Immature natural killer cell (primary cell): ENCODE measurements at regions not wholly inside any gene's neighbourhood (a gene's known extent, or its start where the extent isn't known, plus 50 kb on each side); places are given as distances from the start of the nearest gene placed in this dataset.

Experiments
- DNase-seq, 3 donors: peaks; one replicate each; pipeline ENCODE4 v3.0.0; 2022; ENCODE audit warnings: mixed read lengths in 1 of 3
- H3K27ac Mint-ChIP-seq, 6 donors: one replicate each; pipeline ENCODE4 v1.8.0; 2020; ENCODE audit warnings: mixed read lengths in 6 of 6, mild to moderate bottlenecking in 5 of 6, inconsistent platforms in 4 of 6, moderate library complexity in 3 of 6
- H3K27me3 Mint-ChIP-seq, 3 donors: one replicate each; pipeline ENCODE4 v1.8.0; 2020 to 2021; ENCODE audit warnings: low read depth in 3 of 3, mild to moderate bottlenecking in 3 of 3, mixed read lengths in 3 of 3, moderate library complexity in 3 of 3, inconsistent platforms in 1 of 3
- H3K36me3 Mint-ChIP-seq, 3 donors: one replicate each; pipeline ENCODE4 v1.8.0; 2020; ENCODE audit warnings: mixed read lengths in 3 of 3, inconsistent platforms in 2 of 3, mild to moderate bottlenecking in 2 of 3
- H3K4me1 Mint-ChIP-seq, 2 donors: one replicate each; pipeline ENCODE4 v1.8.0; 2020; ENCODE audit warnings: inconsistent platforms in 2 of 2, mild to moderate bottlenecking in 2 of 2, mixed read lengths in 2 of 2, moderate library complexity in 1 of 2
- H3K4me3 Mint-ChIP-seq, 5 donors: one replicate each; pipeline ENCODE4 v1.8.0; 2020; ENCODE audit warnings: mild to moderate bottlenecking in 5 of 5, mixed read lengths in 5 of 5, inconsistent platforms in 3 of 5, moderate library complexity in 3 of 5
- H3K9me3 Mint-ChIP-seq, 6 donors: one replicate each; pipeline ENCODE4 v1.8.0; 2020; ENCODE audit warnings: mild to moderate bottlenecking in 6 of 6, mixed read lengths in 6 of 6, inconsistent platforms in 4 of 6, moderate library complexity in 3 of 6

DNA sequence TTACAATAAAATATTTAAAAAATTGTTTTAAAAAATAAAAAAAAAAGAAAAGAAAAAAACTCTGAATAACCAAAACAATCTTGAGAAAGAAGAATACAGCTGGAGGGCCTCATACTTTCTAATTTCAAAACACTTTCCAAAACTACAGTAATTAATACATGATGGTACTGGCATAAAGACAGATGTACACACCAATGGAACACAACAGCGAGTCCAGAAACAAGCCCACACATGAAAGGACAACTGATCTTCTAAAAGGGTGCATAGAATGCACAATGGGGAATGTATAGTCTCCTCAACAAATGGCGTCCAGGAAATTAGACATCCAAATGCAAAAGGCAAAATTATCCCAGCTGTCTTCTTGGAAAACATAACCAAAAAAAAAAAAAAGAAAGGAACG is 99.6 kb downstream of the LURAP1L start:
- H3K4me3 Mint-ChIP-seq = no peak overlapping the region
- H3K4me1 Mint-ChIP-seq = no peaks in the 10 kb centered on the region
- no peak for DNase-seq
- no peak overlapping the region for H3K27ac Mint-ChIP-seq
- H3K36me3 Mint-ChIP-seq = no peaks in the 10 kb centered on the region
- H3K9me3 Mint-ChIP-seq = peaks cover 6 to 56% (median 16%) of the 10 kb centered on the region in 6 donors
- H3K27me3 Mint-ChIP-seq = peaks cover 0 to 2% (median 1%) of the 10 kb centered on the region in 3 donors

DNA sequence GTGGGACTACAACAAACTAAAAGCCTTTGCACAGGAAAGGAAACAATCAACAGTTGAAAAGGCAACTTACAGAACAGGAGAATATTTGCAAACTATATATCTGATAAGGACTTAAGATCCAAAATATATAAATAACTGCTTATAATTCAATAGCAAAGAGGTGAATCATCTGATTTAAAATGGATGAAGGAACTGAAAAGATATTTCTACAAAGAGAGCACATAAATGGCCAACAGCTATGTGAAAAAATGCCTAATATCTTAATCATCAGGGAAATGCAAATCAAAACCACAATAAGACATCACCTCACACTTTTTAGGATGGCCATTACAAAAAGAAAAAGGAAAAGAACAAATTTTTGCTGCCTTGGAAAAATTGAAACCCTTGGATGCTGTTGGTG is 100.4 kb downstream of the LURAP1L start:
- H3K4me1 Mint-ChIP-seq = no peaks in the 10 kb centered on the region
- no peaks in the 10 kb centered on the region for H3K36me3 Mint-ChIP-seq
- peaks cover 0 to 2% (median 1%) of the 10 kb centered on the region in 3 donors for H3K27me3 Mint-ChIP-seq

DNA sequence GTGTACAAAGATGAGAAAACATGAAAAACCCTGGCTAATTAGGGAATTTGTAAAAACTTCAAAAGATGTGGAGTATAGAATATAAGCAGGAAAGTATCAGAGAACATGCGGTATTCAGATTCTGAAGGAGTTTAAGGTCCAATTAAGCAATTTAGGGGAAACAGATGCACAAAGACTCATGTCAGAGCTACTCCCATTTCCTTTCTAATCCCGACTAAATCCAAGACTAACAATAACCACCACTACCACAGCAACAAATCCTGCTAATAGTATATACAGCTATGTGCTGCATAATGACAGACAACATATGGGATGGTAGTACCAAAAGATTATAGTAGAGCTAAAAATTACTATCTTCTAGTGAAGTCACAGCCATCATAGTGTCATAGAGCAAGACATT is 102.1 kb downstream of the LURAP1L start:
- no peaks in the 10 kb centered on the region for H3K4me1 Mint-ChIP-seq
- H3K9me3 Mint-ChIP-seq = peaks cover 8 to 47% (median 12%) of the 10 kb centered on the region in 6 donors
- H3K27me3 Mint-ChIP-seq = peaks cover 0 to 1% (median 0%) of the 10 kb centered on the region in 3 donors
- no peak overlapping the region for H3K4me3 Mint-ChIP-seq
- no peak overlapping the region for H3K27ac Mint-ChIP-seq
- no peaks in the 10 kb centered on the region for H3K36me3 Mint-ChIP-seq
- no peak for DNase-seq

More for the DNA sequence above, 100.4 kb downstream of the LURAP1L start:
- no peak overlapping the region for H3K4me3 Mint-ChIP-seq
- no peak overlapping the region for H3K27ac Mint-ChIP-seq
- peaks cover 8 to 48% (median 14%) of the 10 kb centered on the region in 6 donors for H3K9me3 Mint-ChIP-seq
- DNase-seq = no peak

DNA sequence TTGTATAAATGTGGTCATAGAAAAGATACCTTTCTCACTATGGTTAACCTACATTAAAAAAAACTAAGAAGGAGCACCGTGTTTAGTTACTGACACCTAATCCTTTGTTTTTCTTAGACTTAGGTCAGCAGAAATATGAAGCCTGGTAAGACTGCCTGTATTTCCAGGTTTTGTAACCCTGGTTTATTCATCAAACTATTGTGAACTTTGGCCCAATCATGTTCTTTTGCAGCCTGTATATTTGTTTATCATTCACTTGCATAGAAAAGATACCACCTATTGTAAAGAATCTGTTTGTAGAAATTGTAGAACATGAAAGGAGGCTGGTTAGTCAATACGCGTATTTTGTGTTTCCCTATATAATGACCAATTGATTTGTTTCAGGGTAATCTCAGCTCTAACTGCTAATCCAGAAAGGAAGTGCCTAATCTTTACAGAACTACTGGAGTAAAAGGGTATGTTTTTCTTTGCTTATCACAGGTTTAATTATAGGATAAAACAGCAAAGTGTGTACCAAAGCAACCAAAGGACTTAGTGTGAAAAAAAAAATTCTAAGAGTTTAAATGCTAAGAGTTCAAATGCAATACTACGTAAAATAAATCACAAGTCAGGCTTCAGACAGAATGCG is 103.6 kb downstream of the LURAP1L start:
- no peak for DNase-seq
- H3K4me3 Mint-ChIP-seq = no peak overlapping the region
- no peaks in the 10 kb centered on the region for H3K36me3 Mint-ChIP-seq
- H3K4me1 Mint-ChIP-seq = no peaks in the 10 kb centered on the region
- H3K27me3 Mint-ChIP-seq = peaks cover 0 to 1% (median 0%) of the 10 kb centered on the region in 3 donors
- H3K9me3 Mint-ChIP-seq = peaks cover 3 to 39% (median 8%) of the 10 kb centered on the region in 6 donors
- no peak overlapping the region for H3K27ac Mint-ChIP-seq

DNA sequence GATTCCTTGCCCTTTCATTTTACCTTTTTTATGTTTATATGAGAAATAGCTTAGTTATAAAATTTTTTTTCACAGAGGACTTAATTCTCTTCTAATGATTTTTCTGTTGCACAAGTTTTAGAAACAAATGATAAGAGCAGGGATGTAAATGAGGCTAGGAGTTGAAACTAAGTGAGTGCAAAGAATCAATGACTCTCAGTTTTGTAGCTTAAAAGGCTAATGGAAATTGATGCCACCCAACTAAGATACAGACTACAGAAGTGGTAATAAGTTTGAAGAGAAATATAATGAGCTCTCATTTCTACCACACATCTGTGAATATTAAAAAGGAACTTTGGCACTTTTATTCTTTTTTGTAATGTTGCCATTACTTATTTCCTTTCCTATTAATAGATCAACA is 105.1 kb downstream of the LURAP1L start:
- H3K4me1 Mint-ChIP-seq = no peaks in the 10 kb centered on the region

DNA sequence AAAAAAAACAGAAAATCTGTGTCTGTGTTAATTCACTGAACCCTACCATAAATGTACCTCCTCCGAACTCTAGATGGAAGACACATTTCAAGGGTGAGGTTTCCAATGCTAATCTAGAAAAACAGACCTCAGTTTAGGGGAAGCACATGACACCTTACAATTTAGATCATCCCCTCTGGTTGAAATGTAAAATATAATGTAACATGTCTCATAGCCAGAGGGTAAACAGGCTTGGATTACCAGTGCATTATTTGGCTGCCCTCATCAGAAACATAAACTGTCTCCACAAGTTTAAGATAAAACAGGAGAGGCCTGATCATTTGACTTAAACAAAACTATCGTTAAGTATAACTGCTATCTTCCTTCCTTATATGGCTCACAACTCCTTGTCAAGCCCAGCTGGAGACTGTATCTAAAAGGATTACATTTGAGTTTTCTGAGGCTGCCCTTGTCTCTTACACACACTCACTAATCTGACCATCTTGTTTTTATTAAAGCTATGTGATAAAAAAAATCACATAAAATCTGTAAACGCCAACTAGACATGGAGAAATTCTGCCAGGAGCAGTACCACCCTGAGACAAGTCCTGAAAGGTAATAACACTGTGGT is 105.7 kb downstream of the LURAP1L start:
- Mint-ChIP-seq H3K27ac (no peak overlapping the region), H3K4me1 (no peaks in the 10 kb centered on the region), H3K27me3 (no peaks in the 10 kb centered on the region), H3K9me3 (peaks cover 0 to 24% (median 9%) of the 10 kb centered on the region in 6 donors), H3K4me3 (no peak overlapping the region), H3K36me3 (no peaks in the 10 kb centered on the region)
- no peak for DNase-seq

More for the DNA sequence above, 105.1 kb downstream of the LURAP1L start:
- Mint-ChIP-seq H3K9me3 (peaks cover 0 to 25% (median 8%) of the 10 kb centered on the region in 6 donors), H3K4me3 (no peak overlapping the region), H3K36me3 (no peaks in the 10 kb centered on the region), H3K27me3 (peaks cover 0 to 1% (median 0%) of the 10 kb centered on the region in 3 donors), H3K27ac (no peak overlapping the region)
- no peak for DNase-seq

DNA sequence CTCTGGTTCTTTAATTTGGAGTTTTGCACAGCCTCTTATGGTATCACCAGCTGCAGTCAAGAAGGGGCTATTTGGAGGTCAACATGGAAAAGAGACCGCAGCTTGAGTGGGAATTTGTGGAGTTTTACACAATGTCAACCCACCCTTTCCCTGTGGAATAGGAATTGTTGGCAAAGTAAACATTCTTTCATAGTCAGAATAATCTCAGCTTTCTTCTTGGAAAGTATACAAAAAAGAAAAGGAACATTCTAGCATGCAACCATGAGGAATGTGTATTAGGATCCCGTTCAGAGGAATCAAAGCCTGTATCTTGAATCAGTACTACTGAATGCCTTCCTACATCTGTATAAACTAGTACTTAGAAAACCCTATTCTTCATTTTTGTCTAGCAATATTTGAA is 107.6 kb downstream of the LURAP1L start:
- H3K4me3 Mint-ChIP-seq = no peak overlapping the region

DNA sequence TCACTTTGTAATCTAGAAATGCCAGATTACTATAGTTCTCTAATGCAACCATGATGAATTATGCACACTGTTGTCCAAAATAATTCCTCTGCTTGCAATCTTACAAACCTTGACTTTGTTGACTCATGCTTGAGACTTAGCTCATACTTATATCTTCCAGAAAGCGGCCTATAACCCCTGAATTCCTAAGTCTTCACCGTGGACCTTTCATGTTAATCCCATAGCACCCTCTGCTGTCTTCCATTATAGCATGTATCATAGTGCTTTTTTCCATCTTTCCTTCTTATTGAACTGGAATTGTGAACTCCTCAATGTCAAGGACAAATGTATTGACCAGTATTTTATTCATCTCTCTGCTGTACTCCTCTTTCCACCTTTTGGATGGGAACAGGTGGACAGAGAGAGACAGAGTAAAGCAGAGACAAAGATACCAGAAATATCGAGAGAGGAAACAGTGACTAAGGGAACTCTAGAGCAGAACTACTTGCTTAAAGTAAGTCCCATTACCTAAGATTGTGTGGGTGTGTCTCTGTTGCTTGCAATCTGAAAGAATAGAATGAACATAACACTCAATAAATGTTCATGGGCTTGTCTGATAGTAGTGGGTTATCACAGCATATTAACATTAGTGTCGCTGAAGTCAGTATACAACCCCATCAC is 110.0 kb downstream of the LURAP1L start:
- Mint-ChIP-seq H3K9me3 (peaks cover 8 to 29% (median 25%) of the 10 kb centered on the region in 6 donors), H3K36me3 (no peaks in the 10 kb centered on the region), H3K27me3 (no peaks in the 10 kb centered on the region), H3K27ac (no peak overlapping the region), H3K4me1 (no peaks in the 10 kb centered on the region), H3K4me3 (no peak overlapping the region)
- no peak for DNase-seq

More for the DNA sequence above, 107.6 kb downstream of the LURAP1L start:
- Mint-ChIP-seq H3K4me1 (no peaks in the 10 kb centered on the region), H3K27me3 (no peaks in the 10 kb centered on the region), H3K9me3 (peaks cover 4 to 32% (median 17%) of the 10 kb centered on the region in 6 donors), H3K27ac (no peak overlapping the region), H3K36me3 (no peaks in the 10 kb centered on the region)
- no peak for DNase-seq

DNA sequence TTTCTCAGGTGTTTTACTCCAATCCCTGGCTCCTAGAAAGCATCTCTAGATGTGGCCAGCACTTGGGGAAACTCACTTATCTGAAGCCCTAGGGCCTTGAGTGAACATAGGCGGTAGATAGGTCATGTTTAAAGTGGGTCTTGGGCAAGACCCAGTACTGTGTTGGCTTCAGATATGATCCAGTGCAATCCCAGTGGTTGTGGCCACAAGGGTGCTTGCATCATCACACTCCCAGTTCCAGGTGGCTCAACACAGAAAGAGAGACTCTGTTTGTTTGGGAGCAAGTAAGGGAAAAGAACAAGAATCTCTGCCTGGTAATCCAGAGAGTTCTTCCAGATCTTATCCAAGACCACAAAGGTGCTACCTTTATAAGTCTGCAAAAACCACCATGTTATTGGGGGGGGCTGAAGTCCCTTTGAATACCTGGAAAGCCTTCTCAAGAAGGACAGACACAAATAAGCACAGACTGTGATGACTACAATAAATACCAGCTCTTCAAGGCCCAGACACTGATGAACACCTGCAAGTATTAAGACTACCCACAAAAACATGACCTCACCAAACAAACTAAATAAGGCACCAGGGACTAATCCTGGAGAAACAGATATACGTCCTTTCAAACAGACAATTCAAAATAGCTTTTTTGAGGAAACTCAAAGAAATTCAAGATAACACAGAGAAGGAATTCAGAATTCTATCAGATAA is 114.7 kb downstream of the LURAP1L start:
- no peak overlapping the region for H3K27ac Mint-ChIP-seq
- H3K4me1 Mint-ChIP-seq = no peaks in the 10 kb centered on the region
- no peak overlapping the region for H3K4me3 Mint-ChIP-seq
- H3K27me3 Mint-ChIP-seq = no peaks in the 10 kb centered on the region
- no peak for DNase-seq
- peaks cover 0 to 4% (median 0%) of the 10 kb centered on the region in 3 donors for H3K36me3 Mint-ChIP-seq
- H3K9me3 Mint-ChIP-seq = peaks cover 27 to 50% (median 44%) of the 10 kb centered on the region in 6 donors

DNA sequence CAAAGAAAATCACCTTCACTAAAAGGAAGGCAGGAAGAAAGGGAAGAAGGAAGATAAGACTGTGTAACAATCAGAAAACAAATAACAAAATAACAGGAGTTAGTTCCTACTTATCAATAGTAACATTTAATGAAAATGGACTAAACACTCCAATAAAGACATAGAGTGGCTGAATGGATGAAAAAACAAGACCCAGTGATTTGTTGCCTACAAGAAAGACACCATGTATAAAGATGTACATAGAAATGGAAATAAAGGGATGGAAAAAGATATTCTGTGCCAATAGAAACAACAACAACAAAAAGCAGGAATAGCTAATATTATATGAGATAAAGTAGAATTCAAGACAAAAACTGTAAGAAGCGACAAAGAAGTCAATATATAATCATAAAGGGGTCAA is 116.8 kb downstream of the LURAP1L start:
- Mint-ChIP-seq H3K4me1 (no peaks in the 10 kb centered on the region), H3K4me3 (no peak overlapping the region), H3K9me3 (peaks cover 29 to 50% (median 44%) of the 10 kb centered on the region in 6 donors), H3K27me3 (no peaks in the 10 kb centered on the region), H3K36me3 (peaks cover 0 to 4% (median 0%) of the 10 kb centered on the region in 3 donors), H3K27ac (no peak overlapping the region)
- DNase-seq = no peak

DNA sequence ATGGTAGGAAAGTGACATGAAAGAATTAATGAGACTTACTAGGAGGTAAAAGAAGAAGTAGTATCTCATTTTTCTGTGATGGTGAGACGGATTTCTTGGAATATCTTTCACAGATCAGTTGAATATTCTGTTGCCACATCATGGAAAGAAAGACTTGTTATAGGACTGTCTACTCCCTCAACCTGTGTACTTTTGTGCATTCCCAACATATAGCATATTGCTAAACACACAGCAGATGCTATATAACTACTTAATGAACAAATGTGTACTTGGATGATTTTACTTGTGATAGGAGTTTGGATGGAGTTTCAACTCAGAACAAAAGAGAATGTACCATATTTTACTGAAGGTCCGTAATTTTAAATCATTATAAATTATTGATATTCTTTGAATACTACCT is 128.5 kb downstream of the LURAP1L start:
- no peaks in the 10 kb centered on the region for H3K4me1 Mint-ChIP-seq
- peaks cover 0 to 2% (median 0%) of the 10 kb centered on the region in 3 donors for H3K27me3 Mint-ChIP-seq
- H3K36me3 Mint-ChIP-seq = no peaks in the 10 kb centered on the region
- no peak overlapping the region for H3K27ac Mint-ChIP-seq
- H3K9me3 Mint-ChIP-seq = peaks cover 12 to 54% (median 31%) of the 10 kb centered on the region in 6 donors
- DNase-seq = no peak
- no peak overlapping the region for H3K4me3 Mint-ChIP-seq

DNA sequence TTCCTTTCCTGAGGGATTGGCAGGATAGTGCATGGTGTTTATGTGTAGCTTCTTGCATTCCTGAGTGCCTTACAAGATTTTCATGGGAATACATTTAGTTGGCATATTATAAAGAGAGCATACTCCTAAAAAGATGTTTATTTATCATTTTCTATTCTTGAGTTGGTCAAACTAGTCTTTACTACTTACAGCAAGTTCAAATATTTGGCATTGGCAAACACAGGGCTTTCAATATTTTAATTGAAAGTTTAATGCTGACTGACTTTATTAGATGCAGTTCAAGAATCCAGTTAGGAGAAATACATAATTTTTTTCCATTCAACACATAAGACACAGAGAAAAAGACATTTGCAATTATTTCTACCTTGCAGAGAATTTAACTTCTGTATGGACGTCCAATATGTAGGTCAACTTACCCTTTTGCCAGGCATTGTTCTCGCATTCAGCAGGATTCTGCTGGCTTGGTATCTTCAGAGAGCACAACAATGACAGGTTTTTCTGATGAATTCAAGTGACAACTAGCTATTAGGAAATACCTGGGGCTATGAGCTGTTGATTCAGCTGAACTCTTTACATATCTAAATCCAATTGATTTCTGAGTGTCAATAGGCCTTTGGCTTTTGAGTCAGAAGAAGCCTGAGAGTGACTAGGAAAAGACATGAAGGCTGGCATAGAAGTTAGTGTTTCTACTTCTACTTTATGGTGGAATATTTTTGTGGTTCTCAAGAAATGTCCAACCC is 129.6 kb downstream of the LURAP1L start:
- H3K4me1 Mint-ChIP-seq = no peaks in the 10 kb centered on the region
- no peak overlapping the region for H3K4me3 Mint-ChIP-seq
- no peak overlapping the region for H3K27ac Mint-ChIP-seq
- no peaks in the 10 kb centered on the region for H3K36me3 Mint-ChIP-seq
- H3K9me3 Mint-ChIP-seq = peaks cover 11 to 51% (median 26%) of the 10 kb centered on the region in 6 donors
- no peak for DNase-seq
- H3K27me3 Mint-ChIP-seq = no peaks in the 10 kb centered on the region

DNA sequence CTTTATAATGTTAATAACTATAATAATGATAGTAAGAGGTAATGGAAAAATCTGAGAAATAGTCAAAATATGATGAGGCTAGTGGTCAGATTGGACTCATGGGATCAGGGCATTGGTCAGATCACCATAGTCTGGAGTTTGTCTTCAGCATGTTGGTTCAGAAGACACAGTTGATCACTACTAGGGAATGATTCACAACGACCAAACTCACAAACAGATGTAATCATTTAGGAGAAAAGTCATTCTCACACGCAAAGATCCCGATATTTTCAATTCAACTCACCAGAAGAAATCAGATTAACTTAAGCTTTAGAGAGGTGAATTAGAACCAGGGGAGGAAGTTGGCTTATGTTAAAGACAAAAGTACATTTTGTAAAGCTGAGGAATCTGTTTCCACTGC is 131.8 kb downstream of the LURAP1L start:
- Mint-ChIP-seq H3K27ac (no peak overlapping the region), H3K4me3 (no peak overlapping the region), H3K4me1 (no peaks in the 10 kb centered on the region), H3K36me3 (peaks cover 0 to 3% (median 0%) of the 10 kb centered on the region in 3 donors), H3K9me3 (peaks cover 12 to 37% (median 20%) of the 10 kb centered on the region in 6 donors), H3K27me3 (peaks cover 0 to 1% (median 0%) of the 10 kb centered on the region in 3 donors)
- no peak for DNase-seq
